Ovary (tissue), 3 donors: ENCODE measurements at regions not wholly inside any gene's neighbourhood (a gene's known extent, or its start where the extent isn't known, plus 50 kb on each side); places are given as distances from the start of the nearest gene placed in this dataset.

ENCODE experiments used
- CTCF ChIP-seq, 3 donors: fragments of 450-650 bp in 2 of 3; fragments of 200-600 bp in 1 of 3; IDR thresholded peaks; one replicate each; pipeline versions ENCODE4 v1.5.1 to v1.8.0; 2016 to 2022; ENCODE audit warnings: antibody characterized with exemption in 3 of 3, mild to moderate bottlenecking in 1 of 3
- EP300 ChIP-seq: sonication (generic); formaldehyde crosslinking; IDR thresholded peaks from one replicate; pipeline ENCODE4 v1.6.1; 2017; ENCODE audit warnings: antibody characterized with exemption
- POLR2A ChIP-seq: fragments of 450-650 bp; IDR thresholded peaks from one replicate; pipeline ENCODE4 v1.6.1; 2017; ENCODE audit warnings: antibody characterized with exemption, mild to moderate bottlenecking, moderate library complexity
- donor health status: DM: no; HTN: no; CAD: no.

GRCh38 chr5:89498699-89499098, 615.7 kb upstream of the MEF2C start:
- no peak for TF ChIP-seq CTCF (IDR thresholded peaks at IDR 0.05)
- TF ChIP-seq POLR2A, result no peak
- no peak for TF ChIP-seq EP300
